GM21367 (cell line): ENCODE measurements at regions not wholly inside any gene's neighbourhood (a gene's known extent, or its start where the extent isn't known, plus 50 kb on each side); places are given as distances from the start of the nearest gene placed in this dataset.
"Not testable (repeated sequence)": the region's sequence is repeated elsewhere in the genome, so short reads cannot be mapped to it uniquely, and the experiment has no call there.

Source experiments
- ATAC-seq: cut with Tn5 transposase; IDR thresholded peaks from one replicate; pipeline ENCODE4 v1.9.1; 2021; ENCODE audit not compliant: unreplicated experiment

- ATAC-seq, result no peak
These were observed 67.0 kb upstream of the TNFAIP3 start for GRCh38 chr6:137799950-137800568.

- ATAC-seq, result no peak
These were observed 66.3 kb upstream of the TNFAIP3 start for GRCh38 chr6:137800762-137801161.

DNA sequence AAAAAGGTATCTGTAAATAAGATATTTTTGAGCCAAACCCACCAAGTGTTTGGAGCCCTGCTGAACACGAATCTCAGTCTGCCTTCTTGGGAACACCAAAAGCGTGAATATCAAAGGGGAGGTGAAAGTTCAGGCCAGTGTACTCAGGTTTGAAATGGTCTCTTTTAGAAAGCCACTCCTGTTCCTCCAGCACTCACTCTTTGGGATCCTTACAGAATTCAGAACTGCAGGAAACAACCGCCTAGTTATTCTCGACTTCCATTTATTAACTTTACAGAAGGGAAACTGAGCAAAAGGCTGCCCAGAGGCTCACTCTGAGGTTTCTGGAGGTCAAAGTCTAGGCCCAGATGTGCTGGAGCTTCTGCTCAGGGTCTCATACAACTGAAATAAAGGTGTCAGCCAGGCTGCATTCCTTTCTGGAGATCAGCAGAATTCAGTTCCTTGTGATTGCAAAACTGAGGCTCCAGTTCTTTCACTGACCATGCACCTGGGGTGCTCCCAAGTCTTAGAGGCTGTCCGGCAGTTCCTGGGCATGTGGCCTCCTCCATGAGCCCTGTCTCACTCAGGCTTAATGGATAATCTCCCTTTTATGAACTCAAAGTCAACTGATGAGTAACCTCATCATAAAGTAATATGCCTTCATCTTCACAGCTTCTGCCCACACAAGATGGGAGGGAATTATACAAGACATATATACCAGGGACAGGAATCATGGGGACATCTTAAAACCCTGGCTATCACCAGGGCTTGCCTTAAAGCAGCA, 65.5 kb upstream of the TNFAIP3 start:
- no peak for ATAC-seq

GRCh38 chr6:137802408-137803182, 64.5 kb upstream of the TNFAIP3 start:
- no peak for ATAC-seq

GRCh38 chr6:137804637-137805036, 62.4 kb upstream of the TNFAIP3 start:
- no peak for ATAC-seq

DNA sequence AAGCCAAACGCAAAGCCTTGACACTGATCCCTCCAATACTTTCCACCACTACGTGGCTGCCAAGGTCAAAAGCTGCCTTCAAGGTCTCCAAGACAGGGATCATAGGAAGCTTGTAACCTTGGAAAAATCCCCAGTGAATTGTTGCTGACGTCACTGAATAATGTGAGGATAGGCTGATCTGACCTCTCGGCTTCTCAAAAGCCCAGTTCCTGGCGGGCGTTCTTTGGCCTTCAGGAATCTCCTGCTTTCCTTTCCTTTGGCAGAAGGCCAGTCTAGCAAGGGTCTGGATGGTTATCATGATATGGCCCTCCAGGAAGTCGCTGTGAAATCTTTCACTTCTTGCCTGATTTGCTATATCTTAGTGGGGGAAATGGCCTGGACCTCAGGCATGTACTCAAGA, 61.4 kb upstream of the TNFAIP3 start:
- no peak for ATAC-seq

- ATAC-seq, result no peak
These were observed 60.0 kb upstream of the TNFAIP3 start for GRCh38 chr6:137806914-137807682.

DNA sequence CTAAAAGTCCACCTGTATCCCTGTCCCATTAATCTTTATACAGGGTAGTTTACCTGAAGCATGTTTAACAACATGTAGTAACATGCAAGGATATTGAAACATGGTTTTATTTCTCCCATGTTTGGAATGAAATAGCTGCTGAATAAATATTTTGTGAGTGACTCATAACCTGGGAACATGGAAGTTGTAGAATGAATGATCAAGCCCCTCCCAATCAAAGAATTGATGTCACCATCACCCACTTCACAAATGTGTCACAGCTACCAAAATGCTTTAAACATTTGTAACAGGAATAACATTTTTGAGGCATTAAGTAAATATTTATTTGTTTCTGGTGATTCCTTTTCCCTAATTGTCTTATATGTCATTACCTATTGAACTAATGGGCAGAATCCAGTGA, 58.9 kb upstream of the TNFAIP3 start:
- ATAC-seq, result no peak

DNA sequence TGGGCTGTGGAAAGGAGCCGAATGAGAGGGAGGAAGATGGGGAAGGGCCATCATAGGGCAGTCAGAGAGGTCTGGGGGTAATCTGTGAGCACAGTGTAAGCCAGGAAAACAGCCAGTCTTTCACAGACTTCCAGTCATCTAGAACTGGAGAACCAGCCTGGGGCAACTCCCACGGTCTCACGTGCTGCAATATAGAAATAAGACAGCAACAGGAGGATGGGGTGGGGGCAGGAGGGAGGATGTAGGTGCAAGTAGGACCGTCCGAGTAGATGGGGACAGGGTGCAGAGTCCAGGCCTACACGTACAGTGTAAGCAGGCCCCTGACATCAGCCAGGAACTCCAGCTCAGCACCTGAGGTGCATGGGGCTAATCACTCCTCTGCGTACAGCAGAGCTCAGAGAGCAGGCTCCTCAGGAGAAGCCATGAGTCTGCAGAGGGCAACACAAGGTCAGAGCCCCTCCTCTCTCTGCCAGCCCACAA, 58.2 kb upstream of the TNFAIP3 start:
- ATAC-seq, result no peak

GRCh38 chr6:137809895-137810553, 57.0 kb upstream of the TNFAIP3 start:
- ATAC-seq, result not testable (repeated sequence)

GRCh38 chr6:137810554-137811120, 56.4 kb upstream of the TNFAIP3 start:
- no peak for ATAC-seq

GRCh38 chr6:137811121-137811915, 55.7 kb upstream of the TNFAIP3 start:
- peak; percentile 93 for ATAC-seq

DNA sequence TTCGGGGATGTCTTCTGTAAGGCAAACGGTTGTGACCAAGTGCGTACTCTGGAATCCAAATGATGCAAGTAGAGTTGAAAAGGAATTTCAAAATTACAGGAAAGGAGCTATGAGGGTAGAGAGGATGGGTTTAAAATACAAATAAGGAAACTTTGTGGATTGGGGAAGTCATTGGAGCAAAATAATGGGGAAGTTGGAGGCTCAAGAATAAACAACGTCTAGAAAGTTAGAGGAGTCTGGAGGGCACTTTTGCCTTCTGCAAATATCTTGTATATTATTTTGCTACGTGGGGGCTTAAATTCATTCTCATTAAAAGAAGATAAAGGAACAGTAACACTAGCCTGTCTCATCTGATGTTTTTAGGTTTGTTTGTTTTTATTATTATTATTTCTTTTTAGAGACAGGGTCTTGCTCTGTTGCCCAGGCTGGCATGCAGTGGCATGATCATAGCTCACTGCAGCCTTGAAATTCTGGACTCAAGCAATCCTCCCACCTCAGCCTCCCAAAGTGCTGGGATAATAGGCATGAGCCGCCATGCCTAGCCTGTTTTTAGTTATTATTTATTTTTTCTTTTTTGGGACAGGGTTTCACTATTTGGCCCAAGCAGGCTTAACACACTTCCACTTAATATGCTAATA, 55.0 kb upstream of the TNFAIP3 start:
- no peak for ATAC-seq

- no peak for ATAC-seq
These were observed 53.6 kb upstream of the TNFAIP3 start for GRCh38 chr6:137813308-137813970.

GRCh38 chr6:137814030-137814429, 53.0 kb upstream of the TNFAIP3 start:
- not testable (repeated sequence) for ATAC-seq

DNA sequence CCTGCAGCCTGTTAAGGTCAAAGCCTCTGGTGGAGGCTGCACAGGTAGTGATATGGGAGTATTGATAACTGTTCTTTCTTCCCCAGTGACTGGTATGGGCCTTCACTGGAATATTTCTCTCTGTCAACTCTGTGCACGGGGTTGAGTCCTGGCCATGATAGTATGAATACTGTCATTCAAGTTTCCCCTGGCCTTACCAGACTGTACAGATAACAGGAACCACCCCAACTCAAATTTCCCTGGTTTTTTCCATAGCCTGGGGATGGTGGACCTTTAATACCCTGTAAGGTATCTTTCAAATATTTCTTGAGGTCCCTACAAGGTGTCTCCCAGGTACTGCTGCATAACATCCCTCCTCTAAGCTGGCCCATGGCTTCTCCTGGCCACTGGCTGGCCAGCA, 51.4 kb upstream of the TNFAIP3 start:
- ATAC-seq, result peak; percentile 4

DNA sequence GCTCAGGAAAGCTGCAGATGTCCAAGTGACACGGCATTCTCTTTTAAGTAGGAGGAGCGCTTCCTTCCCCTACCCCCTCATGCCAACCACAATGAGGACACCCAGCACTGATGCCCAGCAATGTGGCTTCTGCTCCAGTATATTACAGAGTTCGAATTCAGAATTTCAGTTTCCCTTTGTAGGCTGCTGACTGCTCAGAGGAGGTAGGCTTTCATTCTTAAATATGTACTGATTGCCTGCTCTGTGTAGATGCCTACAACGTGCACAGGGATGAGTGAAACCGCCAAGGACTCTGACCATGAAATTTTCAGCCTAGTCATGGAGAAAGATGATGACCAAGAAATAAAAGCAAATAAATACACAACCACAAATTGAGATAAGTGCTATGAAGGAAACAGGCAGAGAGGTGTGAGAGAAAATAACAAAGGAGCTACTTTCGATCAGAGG, 50.9 kb upstream of the TNFAIP3 start:
- ATAC-seq, result peak; percentile 42
